ENCODE measurements at regions not wholly inside any gene's neighbourhood (a gene's known extent, or its start where the extent isn't known, plus 50 kb on each side); places are given as distances from the start of the nearest gene placed in this dataset.

- Histone ChIP-seq H3K4me3 (no peak overlapping the region), H3K9me3 (no peaks in the 10 kb centered on the region), H3K27me3 (no peaks in the 10 kb centered on the region), H3K36me3 (no peaks in the 10 kb centered on the region), H3K4me1 (no peaks in the 10 kb centered on the region), H3K27ac (no peak overlapping the region)
- intact Hi-C loops (cut with DNase I): no loop called here
- no peak for TF ChIP-seq CTCF (IDR thresholded peaks at IDR 0.05)
- DNase-seq (no peak), ATAC-seq (no peak)
Measured at GRCh38 chr3:110901536-110901935, 170.1 kb upstream of the NECTIN3 start.

GRCh38 chr3:110902453-110903085 is 169.0 kb upstream of the NECTIN3 start:
- Histone ChIP-seq H3K27me3 (no peaks in the 10 kb centered on the region), H3K4me1 (no peaks in the 10 kb centered on the region), H3K36me3 (no peaks in the 10 kb centered on the region), H3K4me3 (no peak overlapping the region), H3K9me3 (no peaks in the 10 kb centered on the region), H3K27ac (no peak overlapping the region)
- no peak for ATAC-seq
- TF ChIP-seq CTCF (IDR thresholded peaks at IDR 0.05): no peak
- intact Hi-C loops (cut with DNase I): no loop called here
- DNase-seq: no peak

DNA sequence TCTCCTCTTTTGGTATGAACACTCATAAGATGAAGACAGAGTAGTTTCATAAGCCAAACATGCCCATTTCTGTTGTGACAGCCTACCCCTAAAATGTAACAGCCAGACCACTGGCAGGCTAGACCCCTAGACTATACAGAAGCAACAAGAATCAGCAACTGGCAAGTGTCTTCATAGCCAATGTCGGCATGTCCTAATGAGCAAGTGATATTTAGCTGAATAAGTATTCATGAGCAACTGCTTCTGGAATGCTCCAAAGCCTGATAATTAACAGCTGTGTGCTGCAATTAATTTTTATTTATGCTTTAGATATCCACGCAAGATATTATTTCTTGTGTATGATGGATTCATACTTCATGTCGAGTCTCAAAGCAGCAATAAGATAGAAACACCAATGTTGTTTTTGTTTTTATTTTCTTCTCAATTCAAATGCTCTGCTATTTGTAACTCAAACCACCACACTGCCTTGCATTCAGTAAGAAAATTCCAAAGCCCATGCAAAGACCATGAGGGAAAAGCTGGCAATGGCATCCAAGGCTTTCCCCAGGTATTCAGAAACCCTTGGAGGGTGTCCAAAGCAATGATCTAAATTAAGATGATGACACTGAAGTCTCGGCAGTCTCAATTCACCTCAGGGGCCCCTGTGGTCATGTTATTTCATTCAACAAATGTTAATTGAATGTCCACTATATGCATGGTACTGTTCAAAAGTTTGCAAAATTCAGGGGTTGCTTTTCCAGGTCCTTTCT is 167.7 kb upstream of the NECTIN3 start:
- DNase-seq (no peak), ATAC-seq (no peak)
- intact Hi-C loops (cut with DNase I): no loop called here
- no peak for TF ChIP-seq CTCF (IDR thresholded peaks at IDR 0.05)
- H3K27ac ChIP-seq: no peak overlapping the region
- H3K4me1 ChIP-seq: no peaks in the 10 kb centered on the region
- H3K27me3 ChIP-seq: no peaks in the 10 kb centered on the region
- no peaks in the 10 kb centered on the region for H3K36me3 ChIP-seq
- H3K9me3 ChIP-seq: no peaks in the 10 kb centered on the region
- no peak overlapping the region for H3K4me3 ChIP-seq

GRCh38 chr3:110904520-110904890 is 167.1 kb upstream of the NECTIN3 start:
- Histone ChIP-seq H3K36me3 (no peaks in the 10 kb centered on the region), H3K9me3 (no peaks in the 10 kb centered on the region), H3K27ac (no peak overlapping the region), H3K4me3 (no peak overlapping the region), H3K4me1 (no peaks in the 10 kb centered on the region), H3K27me3 (no peaks in the 10 kb centered on the region)
- intact Hi-C loops (cut with DNase I): no loop called here
- TF ChIP-seq CTCF (IDR thresholded peaks at IDR 0.05): no peak
- ATAC-seq: no peak
- DNase-seq: no peak

DNA sequence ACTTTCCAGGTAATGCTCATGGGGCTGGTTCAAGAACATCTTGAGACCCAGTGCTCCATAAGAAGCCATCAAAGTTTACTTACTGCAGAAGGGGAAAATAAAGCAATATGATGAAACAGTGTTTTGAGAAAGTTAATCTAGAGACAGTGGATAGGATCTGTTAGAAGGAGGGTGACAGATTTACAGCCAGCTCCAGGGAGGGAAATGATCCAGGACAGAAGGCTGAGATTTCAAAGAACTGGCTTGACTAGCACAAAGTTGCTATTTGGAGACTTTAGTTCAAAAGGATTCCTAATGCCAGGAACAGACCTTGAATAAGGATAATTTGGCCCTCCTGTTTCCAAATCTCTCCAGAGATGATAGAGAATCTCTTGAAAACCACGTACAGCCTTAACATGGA is 166.5 kb upstream of the NECTIN3 start:
- no peaks in the 10 kb centered on the region for H3K27me3 ChIP-seq
- H3K27ac ChIP-seq: no peak overlapping the region
- H3K36me3 ChIP-seq: no peaks in the 10 kb centered on the region
- TF ChIP-seq CTCF (IDR thresholded peaks at IDR 0.05): no peak
- ATAC-seq: no peak
- H3K4me3 ChIP-seq: no peak overlapping the region
- DNase-seq: no peak
- H3K4me1 ChIP-seq: no peaks in the 10 kb centered on the region
- intact Hi-C loops (cut with DNase I): no loop called here
- no peaks in the 10 kb centered on the region for H3K9me3 ChIP-seq

Measured in upper lobe of right lung (tissue), 1 donor.